RPMI7951 (cell line): ENCODE measurements at regions not wholly inside any gene's neighbourhood (a gene's known extent, or its start where the extent isn't known, plus 50 kb on each side); places are given as distances from the start of the nearest gene placed in this dataset.
"Not testable (repeated sequence)": the region's sequence is repeated elsewhere in the genome, so short reads cannot be mapped to it uniquely, and the experiment has no call there.

Source experiments
- DNase-seq: peaks from one replicate; pipeline ENCODE4 v3.0.0-alpha.2; 2012; ENCODE audit warnings: low read depth

- DNase-seq, result not testable (repeated sequence)
Measured at GRCh38 chr19:30825505-30825904, 453.3 kb downstream of the ZNF536 start.

GRCh38 chr19:30824809-30825208 is 452.6 kb downstream of the ZNF536 start:
- DNase-seq, result no peak

GRCh38 chr19:30817965-30818567 is 445.9 kb downstream of the ZNF536 start:
- no peak for DNase-seq

GRCh38 chr19:30817197-30817596 is 445.0 kb downstream of the ZNF536 start:
- no peak for DNase-seq

- no peak for DNase-seq
Measured at GRCh38 chr19:30815889-30816580, 443.9 kb downstream of the ZNF536 start.

- DNase-seq, result no peak
Measured at GRCh38 chr19:30812099-30812678, 440.0 kb downstream of the ZNF536 start.

- DNase-seq, result no peak
Measured at GRCh38 chr19:30811397-30812098, 439.4 kb downstream of the ZNF536 start.

- no peak for DNase-seq
Measured at GRCh38 chr19:30810726-30811125, 438.5 kb downstream of the ZNF536 start.

- DNase-seq, result peak; percentile 19
Measured at GRCh38 chr19:30807278-30807677, 435.1 kb downstream of the ZNF536 start.

GRCh38 chr19:30806311-30806710 is 434.1 kb downstream of the ZNF536 start:
- no peak for DNase-seq

GRCh38 chr19:30804751-30805150 is 432.6 kb downstream of the ZNF536 start:
- no peak for DNase-seq

- DNase-seq, result not testable (repeated sequence)
Measured at GRCh38 chr19:30804333-30804732, 432.1 kb downstream of the ZNF536 start.

GRCh38 chr19:30802424-30803013 is 430.3 kb downstream of the ZNF536 start:
- no peak for DNase-seq

- DNase-seq, result peak; percentile 6
Measured at GRCh38 chr19:30799865-30800755, 427.9 kb downstream of the ZNF536 start.

- DNase-seq, result no peak
Measured at GRCh38 chr19:30795727-30796126, 423.5 kb downstream of the ZNF536 start.

GRCh38 chr19:30792561-30793505 is 420.6 kb downstream of the ZNF536 start:
- DNase-seq, result no peak

- DNase-seq, result no peak
Measured at GRCh38 chr19:30791088-30791487, 418.9 kb downstream of the ZNF536 start.

- DNase-seq, result no peak
Measured at GRCh38 chr19:30790056-30790680, 418.0 kb downstream of the ZNF536 start.

GRCh38 chr19:30788105-30788765 is 416.1 kb downstream of the ZNF536 start:
- DNase-seq, result no peak
